Gastroesophageal sphincter (tissue), 4 donors: ENCODE measurements at regions not wholly inside any gene's neighbourhood (a gene's known extent, or its start where the extent isn't known, plus 50 kb on each side); places are given as distances from the start of the nearest gene placed in this dataset.

Experiments
- ATAC-seq: fragments of 150-250 bp; one replicate; pipeline ENCODE4 v1.9.1; 2016; ENCODE audit warnings: mild to moderate bottlenecking, moderate library complexity
- H3K27ac ChIP-seq, 4 donors: fragments of 200-600 bp; sonication (generic) in 3 of 4; 1 replicate in 3 of 4; 2 replicates in 1 of 4; pipeline ENCODE4 v1.5.1; 2016 to 2019
- H3K27me3 ChIP-seq: fragments of 200-600 bp; sonication (generic); one replicate; pipeline ENCODE4 v1.5.1; 2019
- H3K36me3 ChIP-seq, 2 donors: fragments of 200-600 bp; sonication (generic); one replicate each; pipeline ENCODE4 v1.5.1; 2019; ENCODE audit warnings: control low read depth in 1 of 2
- H3K4me1 ChIP-seq, 3 donors: fragments of 200-600 bp; sonication (generic); 1 replicate in 2 of 3; 2 replicates in 1 of 3; pipeline ENCODE4 v1.5.1; 2016 to 2019; ENCODE audit warnings: control low read depth in 2 of 3
- H3K4me3 ChIP-seq, 2 donors: fragments of 200-600 bp; sonication (generic); one replicate each; pipeline ENCODE4 v1.5.1; 2019; ENCODE audit warnings: mild to moderate bottlenecking in 1 of 2, moderate library complexity in 1 of 2
- H3K9me3 ChIP-seq, 3 donors: fragments of 200-600 bp; sonication (generic); one replicate each; pipeline ENCODE4 v1.5.1; 2017 to 2019; ENCODE audit warnings: control low read depth in 2 of 3
- CTCF ChIP-seq, 4 experiments: fragments of 200-600 bp in 2 of 4; fragments of 450-650 bp in 2 of 4; sonication (generic) in 1 of 4; IDR thresholded peaks; one replicate each; pipeline ENCODE4 v1.5.1; 2017 to 2019; ENCODE audit warnings: antibody characterized with exemption in 4 of 4, mild to moderate bottlenecking in 2 of 4, moderate library complexity in 2 of 4
- EP300 ChIP-seq: sonication (generic); formaldehyde crosslinking; IDR thresholded peaks from one replicate; pipeline ENCODE4 v1.6.1; 2017; ENCODE audit warnings: antibody characterized with exemption, mild to moderate bottlenecking
- POLR2A ChIP-seq, 2 donors: fragments of 450-650 bp; IDR thresholded peaks; one replicate each; pipeline ENCODE4 v1.6.1; 2017; ENCODE audit warnings: antibody characterized with exemption in 2 of 2, mild to moderate bottlenecking in 2 of 2, moderate library complexity in 1 of 2
- POLR2AphosphoS5 ChIP-seq: sonication (generic); formaldehyde crosslinking; IDR thresholded peaks from one replicate; pipeline ENCODE4 v1.6.1; 2017; ENCODE audit warnings: antibody characterized with exemption
- WGBS, 2 donors: methylation state at CpG; one replicate each; pipeline ENCODE4 v1.1.5; 2018; ENCODE audit warnings: low coverage in 1 of 2; 5-methylcytosine and 5-hydroxymethylcytosine counted together

GRCh38 chr16:63298993-63299392 lies 1262.8 kb upstream of the CDH8 start:
- TF ChIP-seq CTCF (IDR thresholded peaks at IDR 0.05) (no peak), EP300 (no peak), POLR2AphosphoS5 (no peak), POLR2A (IDR thresholded peaks at IDR 0.05) (no peak)
- no peak for ATAC-seq
- H3K27ac ChIP-seq, result no peak overlapping the region
- no peak overlapping the region for H3K4me3 ChIP-seq
- 47 to 50% methylated on average over 1 of the region's 1 CpG for WGBS, 2 donors
- H3K36me3 ChIP-seq, result no peaks in the 10 kb centered on the region
- H3K4me1 ChIP-seq, result peaks cover 0 to 4% (median 0%) of the 10 kb centered on the region in 3 donors
- H3K27me3 ChIP-seq, result no peaks in the 10 kb centered on the region
- no peaks in the 10 kb centered on the region for H3K9me3 ChIP-seq

- no peak for TF ChIP-seq POLR2A (IDR thresholded peaks at IDR 0.05)
- H3K27ac ChIP-seq, result no peak overlapping the region
- H3K4me1 ChIP-seq, result no peaks in the 10 kb centered on the region
- H3K36me3 ChIP-seq, result no peaks in the 10 kb centered on the region
- 100% methylated on average over 2 to 3 of the region's 11 CpGs for WGBS, 2 donors
- no peaks in the 10 kb centered on the region for H3K9me3 ChIP-seq
- H3K4me3 ChIP-seq, result no peak overlapping the region
- ATAC-seq, result no peak
- H3K27me3 ChIP-seq, result no peaks in the 10 kb centered on the region
Measured at GRCh38 chr16:63292036-63292435, 1255.8 kb upstream of the CDH8 start.

GRCh38 chr16:63289834-63290460 lies 1253.7 kb upstream of the CDH8 start:
- no peaks in the 10 kb centered on the region for H3K4me1 ChIP-seq
- no peak for TF ChIP-seq POLR2A (IDR thresholded peaks at IDR 0.05)
- TF ChIP-seq EP300, result no peak
- TF ChIP-seq POLR2AphosphoS5, result no peak
- peak; percentile 49 to 74 (median 62) for TF ChIP-seq CTCF (IDR thresholded peaks at IDR 0.05)
- ATAC-seq, result no peak
- H3K27ac ChIP-seq, result no peak overlapping the region
- H3K9me3 ChIP-seq, result no peaks in the 10 kb centered on the region
- no peaks in the 10 kb centered on the region for H3K27me3 ChIP-seq
- H3K36me3 ChIP-seq, result no peaks in the 10 kb centered on the region
- H3K4me3 ChIP-seq, result no peak overlapping the region
- 10 to 36% methylated on average over 5 to 14 of the region's 16 CpGs for WGBS, 2 donors

- TF ChIP-seq CTCF (IDR thresholded peaks at IDR 0.05) (no peak), EP300 (no peak), POLR2A (IDR thresholded peaks at IDR 0.05) (no peak), POLR2AphosphoS5 (no peak)
- no peak for ATAC-seq
- H3K4me1 ChIP-seq, result no peaks in the 10 kb centered on the region
- no peak overlapping the region for H3K4me3 ChIP-seq
- no peaks in the 10 kb centered on the region for H3K36me3 ChIP-seq
- H3K27me3 ChIP-seq, result no peaks in the 10 kb centered on the region
- 35 to 50% methylated on average over 2 of the region's 2 CpGs for WGBS, 2 donors
- no peak overlapping the region for H3K27ac ChIP-seq
- no peaks in the 10 kb centered on the region for H3K9me3 ChIP-seq
Measured at GRCh38 chr16:63287401-63287800, 1251.2 kb upstream of the CDH8 start.

- H3K4me3 ChIP-seq, result no peak overlapping the region
- no peaks in the 10 kb centered on the region for H3K27me3 ChIP-seq
- no peaks in the 10 kb centered on the region for H3K9me3 ChIP-seq
- no peak for TF ChIP-seq POLR2A (IDR thresholded peaks at IDR 0.05)
- no peak for TF ChIP-seq POLR2AphosphoS5
- TF ChIP-seq EP300, result no peak
- TF ChIP-seq CTCF (IDR thresholded peaks at IDR 0.05), result no peak
- no peaks in the 10 kb centered on the region for H3K36me3 ChIP-seq
- WGBS, 2 donors, result 13 to 21% methylated on average over 1 of the region's 1 CpG
- no peaks in the 10 kb centered on the region for H3K4me1 ChIP-seq
- no peak for ATAC-seq
- H3K27ac ChIP-seq, result no peak overlapping the region
Measured at GRCh38 chr16:63283721-63284120, 1247.5 kb upstream of the CDH8 start.
